HL-60 (cell line): ENCODE measurements at regions not wholly inside any gene's neighbourhood (a gene's known extent, or its start where the extent isn't known, plus 50 kb on each side); places are given as distances from the start of the nearest gene placed in this dataset.
A peak's percentile ranks its signal among the peaks of the same experiment; 100 is the strongest.

ENCODE experiments used
- DNase-seq, 2 experiments: peaks; one replicate each; pipeline ENCODE4 v3.0.0-alpha.2; 2010 to 2020; ENCODE audit warnings: low read depth in 1 of 2, low spot score in 1 of 2
- H3K27ac ChIP-seq: fragments of 250-450 bp; sonication (Bioruptor Pico); replicated peaks from 2 replicates; pipeline ENCODE4 v1.5.1; 2020; ENCODE audit warnings: mild to moderate bottlenecking, moderate library complexity
- H3K27me3 ChIP-seq: fragments of 250-450 bp; sonication (Bioruptor Pico); 2 replicates; pipeline ENCODE4 v1.5.1; 2021; ENCODE audit warnings: mild to moderate bottlenecking, moderate library complexity; ENCODE audit not compliant: insufficient read depth, poor library complexity, severe bottlenecking
- H3K4me3 ChIP-seq: replicated peaks from 2 replicates; pipeline ENCODE4 v1.5.1; 2011; ENCODE audit warnings: mild to moderate bottlenecking, control low read depth, low read length; ENCODE audit not compliant: insufficient read depth
- CTCF ChIP-seq: IDR thresholded peaks from one replicate; pipeline ENCODE4 v1.5.1; 2011; ENCODE audit warnings: low read length, control low read depth, inconsistent platforms; ENCODE audit not compliant: insufficient read depth
- GABPA ChIP-seq: IDR thresholded peaks from 2 replicates; pipeline ENCODE4 v1.6.1; 2012; ENCODE audit warnings: low read depth
- POLR2AphosphoS5 ChIP-seq: IDR thresholded peaks from 2 replicates; pipeline ENCODE4 v1.6.1; 2012; ENCODE audit warnings: low read depth
- REST ChIP-seq: IDR thresholded peaks from 2 replicates; pipeline ENCODE4 v1.6.1; 2012; ENCODE audit warnings: low read depth; ENCODE audit not compliant: insufficient replicate concordance
- SPI1 ChIP-seq: IDR thresholded peaks from 2 replicates; pipeline ENCODE4 v1.6.1; 2012; ENCODE audit warnings: low read depth, mild to moderate bottlenecking, borderline replicate concordance

GRCh38 chr7:10316488-10316887, 657.2 kb upstream of the PHF14 start:
- TF ChIP-seq POLR2AphosphoS5 (no peak), REST (no peak), GABPA (no peak), CTCF (no peak), SPI1 (no peak)
- Histone ChIP-seq H3K27me3 (no peaks in the 10 kb centered on the region), H3K4me3 (no peak overlapping the region), H3K27ac (no peak overlapping the region)
- no peak for DNase-seq

- no peak for DNase-seq
- TF ChIP-seq GABPA (no peak), POLR2AphosphoS5 (no peak), CTCF (no peak), REST (no peak), SPI1 (no peak)
Observed at GRCh38 chr7:10325395-10325794, 648.3 kb upstream of the PHF14 start.

GRCh38 chr7:10343108-10343507, 630.6 kb upstream of the PHF14 start:
- TF ChIP-seq REST (no peak), SPI1 (peak; percentile 66)
- H3K27ac ChIP-seq: peak overlapping the region; percentile 43
- H3K27me3 ChIP-seq: no peaks in the 10 kb centered on the region
- no peak overlapping the region for H3K4me3 ChIP-seq
- DNase-seq: peak; percentile 2 to 10

More at GRCh38 chr7:10325395-10325794, 648.3 kb upstream of the PHF14 start:
- Histone ChIP-seq H3K27ac (no peak overlapping the region), H3K4me3 (no peak overlapping the region), H3K27me3 (no peaks in the 10 kb centered on the region)

GRCh38 chr7:10346032-10346431, 627.6 kb upstream of the PHF14 start:
- no peak overlapping the region for H3K4me3 ChIP-seq
- no peak for DNase-seq
- H3K27me3 ChIP-seq: no peaks in the 10 kb centered on the region
- H3K27ac ChIP-seq: no peak overlapping the region
- no peak for TF ChIP-seq SPI1
- no peak for TF ChIP-seq GABPA
- TF ChIP-seq REST: no peak
- no peak for TF ChIP-seq POLR2AphosphoS5
- no peak for TF ChIP-seq CTCF
